Epithelial cell of esophagus (primary cell): ENCODE measurements at regions not wholly inside any gene's neighbourhood (a gene's known extent, or its start where the extent isn't known, plus 50 kb on each side); places are given as distances from the start of the nearest gene placed in this dataset.

Experiments
- DNase-seq: peaks from one replicate; pipeline ENCODE4 v3.0.0; 2010; ENCODE audit warnings: low read depth
- H3K4me3 ChIP-seq: 2 replicates; pipeline ENCODE4 v1.5.1; 2011; ENCODE audit warnings: mild to moderate bottlenecking, low read length, control low read depth
- TF ChIP-seq, protein P1 (sequence below): IDR thresholded peaks from 2 replicates; pipeline ENCODE4 v1.5.1; 2011; ENCODE audit warnings: low read depth, mild to moderate bottlenecking, low read length, control low read depth, inconsistent platforms; ENCODE audit not compliant: insufficient read depth; ENCODE audit errors: missing control alignments

DNA sequence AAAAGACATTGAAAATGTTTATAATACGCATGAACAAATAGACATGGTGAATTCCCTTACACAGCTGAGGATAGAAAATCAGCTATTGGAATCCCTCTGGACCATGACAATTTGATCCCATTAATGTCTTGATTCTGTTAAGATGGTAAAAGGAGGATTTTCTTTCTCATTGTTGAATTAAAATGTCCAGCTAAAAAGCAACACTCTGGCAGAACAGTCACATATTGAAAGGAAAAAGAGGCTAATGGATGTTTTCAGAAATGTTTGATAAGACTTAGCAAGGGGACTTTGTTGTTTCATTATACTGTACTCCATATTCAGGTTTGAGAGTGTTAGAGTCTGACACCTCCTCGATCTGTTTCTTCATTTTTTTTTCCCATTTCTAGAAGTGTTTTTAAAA, 296.0 kb downstream of the OLFM4 start:
- DNase-seq: no peak
- TF ChIP-seq, protein P1, sequence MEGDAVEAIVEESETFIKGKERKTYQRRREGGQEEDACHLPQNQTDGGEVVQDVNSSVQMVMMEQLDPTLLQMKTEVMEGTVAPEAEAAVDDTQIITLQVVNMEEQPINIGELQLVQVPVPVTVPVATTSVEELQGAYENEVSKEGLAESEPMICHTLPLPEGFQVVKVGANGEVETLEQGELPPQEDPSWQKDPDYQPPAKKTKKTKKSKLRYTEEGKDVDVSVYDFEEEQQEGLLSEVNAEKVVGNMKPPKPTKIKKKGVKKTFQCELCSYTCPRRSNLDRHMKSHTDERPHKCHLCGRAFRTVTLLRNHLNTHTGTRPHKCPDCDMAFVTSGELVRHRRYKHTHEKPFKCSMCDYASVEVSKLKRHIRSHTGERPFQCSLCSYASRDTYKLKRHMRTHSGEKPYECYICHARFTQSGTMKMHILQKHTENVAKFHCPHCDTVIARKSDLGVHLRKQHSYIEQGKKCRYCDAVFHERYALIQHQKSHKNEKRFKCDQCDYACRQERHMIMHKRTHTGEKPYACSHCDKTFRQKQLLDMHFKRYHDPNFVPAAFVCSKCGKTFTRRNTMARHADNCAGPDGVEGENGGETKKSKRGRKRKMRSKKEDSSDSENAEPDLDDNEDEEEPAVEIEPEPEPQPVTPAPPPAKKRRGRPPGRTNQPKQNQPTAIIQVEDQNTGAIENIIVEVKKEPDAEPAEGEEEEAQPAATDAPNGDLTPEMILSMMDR: no peak
- no peak overlapping the region for H3K4me3 ChIP-seq

DNA sequence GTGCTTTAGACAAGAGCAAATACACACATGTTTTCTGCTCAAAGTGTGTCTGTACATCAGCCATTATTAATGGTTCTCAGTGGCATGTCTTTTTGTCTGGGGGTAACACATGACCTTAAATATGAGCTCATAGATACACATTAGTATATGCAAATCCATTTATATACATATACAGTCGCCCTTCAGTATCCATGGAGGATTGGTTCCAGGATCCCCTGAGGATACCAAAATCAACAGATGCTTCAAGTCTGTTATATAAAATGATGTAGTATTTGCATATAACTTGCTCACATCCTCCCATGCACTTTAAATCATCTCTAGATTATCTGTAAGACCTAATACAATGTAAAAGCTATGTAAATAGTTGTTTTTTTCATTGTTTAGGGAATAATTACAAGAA, 298.1 kb downstream of the OLFM4 start:
- TF ChIP-seq, protein P1: no peak
- no peak overlapping the region for H3K4me3 ChIP-seq
- no peak for DNase-seq

DNA sequence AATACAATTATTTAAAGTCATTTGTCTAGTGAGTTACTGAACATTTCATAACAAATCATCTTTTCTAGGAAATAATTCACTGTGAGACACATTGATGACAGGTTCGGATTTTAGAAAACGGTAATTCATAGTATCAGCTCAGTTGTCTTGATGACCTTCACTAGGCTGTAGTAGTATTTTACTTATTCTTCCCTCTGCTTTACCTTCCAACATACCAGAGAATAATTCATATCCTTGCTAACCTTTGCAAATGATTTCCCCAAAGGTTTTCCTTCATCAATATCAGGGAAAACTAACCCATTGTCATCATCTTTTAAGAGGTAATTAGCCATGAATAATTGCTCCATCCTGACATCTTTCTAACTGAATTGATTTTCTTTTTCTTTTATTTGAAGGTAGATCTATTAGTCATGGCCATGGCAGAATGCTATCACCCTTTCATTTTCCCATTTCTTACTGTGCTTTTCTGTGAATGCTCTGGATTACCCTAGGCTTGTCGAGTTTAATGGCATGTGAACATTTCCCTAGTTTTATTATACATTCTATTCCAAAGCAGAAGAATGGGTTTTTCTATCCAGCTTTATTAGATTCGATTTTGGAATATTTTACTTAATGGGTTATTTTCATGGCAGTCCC, 299.2 kb downstream of the OLFM4 start:
- TF ChIP-seq, protein P1: no peak
- no peak for DNase-seq
- no peak overlapping the region for H3K4me3 ChIP-seq

DNA sequence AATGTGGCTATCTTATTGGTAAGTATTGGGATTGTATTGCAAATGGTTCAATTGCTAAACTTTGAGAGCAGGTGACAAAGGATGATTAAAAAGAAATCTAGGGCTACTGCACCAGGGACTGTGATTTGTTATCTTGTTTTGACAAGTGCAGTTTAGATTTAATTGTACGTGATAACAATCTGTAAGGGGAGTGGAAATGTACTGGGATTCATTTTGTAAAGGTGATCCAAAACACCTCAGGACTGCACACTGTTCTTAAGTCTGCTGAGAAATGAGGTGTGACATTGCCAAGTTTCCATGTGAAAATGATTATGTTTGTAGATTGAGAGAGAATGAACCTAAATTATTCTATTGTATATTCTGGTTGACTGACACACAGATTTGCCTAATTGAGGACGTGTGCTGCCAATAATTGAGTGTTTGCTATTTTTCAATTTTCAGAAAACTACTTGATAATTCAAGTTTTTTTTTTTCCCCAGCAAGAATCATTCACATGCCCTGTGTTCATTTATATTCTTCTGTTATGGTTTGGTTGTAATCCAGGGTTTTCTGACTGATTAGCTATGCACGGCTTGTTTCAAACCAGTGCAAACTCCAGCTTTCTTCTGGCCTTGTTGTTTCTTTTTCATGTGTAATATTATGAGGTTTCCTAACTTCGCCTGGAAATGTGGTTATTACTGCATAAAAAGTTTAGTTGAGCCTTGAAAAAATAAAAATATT, 308.0 kb downstream of the OLFM4 start:
- no peak for DNase-seq
- no peak overlapping the region for H3K4me3 ChIP-seq
- TF ChIP-seq, protein P1: no peak

DNA sequence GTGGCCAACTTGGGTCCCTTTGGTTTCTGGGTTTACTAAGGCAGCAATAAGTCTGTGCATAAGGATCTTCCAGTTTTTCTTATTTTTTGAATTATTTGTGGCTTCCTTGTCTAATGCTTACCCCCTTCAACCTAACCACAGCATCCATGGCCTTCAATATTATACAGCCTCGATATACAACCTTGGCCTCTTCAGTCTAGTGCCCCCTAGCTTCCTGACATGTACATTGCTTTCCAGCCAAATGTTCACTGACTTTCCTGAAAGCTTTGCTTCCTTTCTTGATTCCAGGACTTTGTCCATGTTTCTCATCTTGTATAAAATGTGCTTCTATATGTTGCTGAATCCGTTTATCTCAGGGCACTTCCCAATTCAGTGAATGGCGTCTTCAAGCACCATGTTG, 310.1 kb downstream of the OLFM4 start:
- TF ChIP-seq, protein P1: no peak
- DNase-seq: no peak
- H3K4me3 ChIP-seq: no peak overlapping the region

DNA sequence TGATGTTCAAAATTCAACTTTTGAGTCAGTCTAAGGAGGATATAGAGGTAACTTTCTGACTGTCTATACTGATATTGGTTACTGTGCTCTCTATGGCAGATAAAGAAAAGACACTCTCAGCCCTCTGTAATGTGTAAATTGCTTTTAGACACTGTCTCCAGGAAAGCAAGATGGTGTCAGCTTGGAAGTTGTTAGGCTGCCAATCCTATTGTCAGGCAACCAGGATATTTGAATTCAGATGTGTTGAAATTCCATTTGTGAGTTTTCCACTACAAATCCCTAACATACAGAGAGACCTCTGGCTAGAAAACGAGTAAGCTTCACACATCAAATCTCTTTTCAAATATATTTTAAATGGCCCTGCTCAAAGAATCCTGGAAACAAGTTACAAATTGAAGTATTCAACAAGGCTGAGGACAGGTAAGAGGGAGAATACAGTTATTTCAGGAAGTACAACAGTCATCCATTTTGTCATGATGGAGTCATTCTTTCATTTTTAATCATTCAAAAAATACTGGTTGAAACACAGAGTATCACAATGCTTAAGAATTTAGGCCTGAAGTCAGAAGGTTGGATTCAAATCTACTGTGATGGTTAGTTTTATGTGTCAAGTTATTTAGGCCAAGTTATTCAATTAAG, 312.0 kb downstream of the OLFM4 start:
- DNase-seq: no peak
- H3K4me3 ChIP-seq: no peak overlapping the region
- TF ChIP-seq, protein P1: no peak

DNA sequence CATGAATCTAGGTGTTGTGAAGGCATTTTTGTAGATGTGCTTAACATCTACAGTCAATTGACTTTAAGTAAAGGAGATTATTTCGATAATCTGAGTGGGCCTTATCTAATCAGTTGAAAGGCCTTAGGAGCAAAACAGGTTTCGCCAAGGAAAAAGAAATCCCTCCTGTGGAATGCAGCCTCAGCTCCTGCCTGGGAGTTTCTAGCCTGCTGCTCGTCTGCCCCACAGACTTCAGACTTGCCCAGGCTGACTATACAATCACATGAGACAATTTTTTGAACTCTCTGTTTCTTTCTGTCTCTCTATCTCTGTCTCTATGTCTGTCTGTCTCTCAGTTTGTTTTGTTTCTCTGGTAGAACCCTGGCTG, 312.5 kb downstream of the OLFM4 start:
- TF ChIP-seq, protein P1: no peak

More for the DNA sequence above, 312.5 kb downstream of the OLFM4 start:
- no peak for DNase-seq
- H3K4me3 ChIP-seq: no peak overlapping the region
